Peyer's patch (tissue), 4 donors: ENCODE measurements at regions not wholly inside any gene's neighbourhood (a gene's known extent, or its start where the extent isn't known, plus 50 kb on each side); places are given as distances from the start of the nearest gene placed in this dataset.
"Not testable (repeated sequence)": the region's sequence is repeated elsewhere in the genome, so short reads cannot be mapped to it uniquely, and the experiment has no call there.

Experiments used
- DNase-seq, 3 donors: peaks; one replicate each; pipeline ENCODE4 v3.0.0-alpha.2; 2017 to 2019
- H3K27ac ChIP-seq, 4 donors: fragments of 200-600 bp; sonication (generic); one replicate each; pipeline ENCODE4 v1.5.1; 2016 to 2019
- H3K27me3 ChIP-seq, 2 donors: fragments of 200-600 bp; sonication (generic); one replicate each; pipeline ENCODE4 v1.5.1; 2019
- H3K36me3 ChIP-seq, 3 donors: fragments of 200-600 bp; sonication (generic); one replicate each; pipeline ENCODE4 v1.5.1; 2016 to 2019
- H3K4me1 ChIP-seq, 4 donors: fragments of 200-600 bp; sonication (generic); one replicate each; pipeline ENCODE4 v1.5.1; 2016 to 2019
- H3K4me3 ChIP-seq, 4 donors: fragments of 200-600 bp; sonication (generic); 1 replicate in 3 of 4; 2 replicates in 1 of 4; pipeline ENCODE4 v1.5.1; 2016 to 2019; ENCODE audit warnings: mild to moderate bottlenecking in 1 of 4
- H3K9me3 ChIP-seq, 4 donors: fragments of 200-600 bp; sonication (generic); one replicate each; pipeline ENCODE4 v1.5.1; 2016 to 2019; ENCODE audit warnings: mild to moderate bottlenecking in 1 of 4
- CTCF ChIP-seq, 6 experiments: fragments of 450-650 bp in 4 of 6; fragments of 200-600 bp in 2 of 6; sonication (generic) in 1 of 6; IDR thresholded peaks; one replicate each; pipeline ENCODE4 v1.5.1; 2017 to 2019; ENCODE audit warnings: antibody characterized with exemption in 6 of 6, mild to moderate bottlenecking in 3 of 6, moderate library complexity in 1 of 6
- POLR2A ChIP-seq, 2 donors: fragments of 450-650 bp; IDR thresholded peaks; one replicate each; pipeline ENCODE4 v1.5.1; 2017; ENCODE audit warnings: antibody characterized with exemption in 2 of 2, mild to moderate bottlenecking in 2 of 2, moderate library complexity in 2 of 2

GRCh38 chr15:20272422-20273184 is 269.0 kb downstream of the GOLGA6L6 start:
- peaks cover 0 to 15% (median 3%) of the 10 kb centered on the region in 4 donors for H3K9me3 ChIP-seq
- no peak for TF ChIP-seq POLR2A (IDR thresholded peaks at IDR 0.05)
- no peak for TF ChIP-seq CTCF (IDR thresholded peaks at IDR 0.05)

GRCh38 chr15:20271647-20272046 is 270.0 kb downstream of the GOLGA6L6 start:
- no peaks in the 10 kb centered on the region for H3K36me3 ChIP-seq
- H3K27ac ChIP-seq: no peak overlapping the region
- no peak for DNase-seq
- TF ChIP-seq CTCF (IDR thresholded peaks at IDR 0.05) (no peak), POLR2A (IDR thresholded peaks at IDR 0.05) (no peak)
- H3K4me3 ChIP-seq: no peak overlapping the region
- peaks cover 0 to 14% (median 3%) of the 10 kb centered on the region in 4 donors for H3K9me3 ChIP-seq
- H3K27me3 ChIP-seq: no peaks in the 10 kb centered on the region
- no peaks in the 10 kb centered on the region for H3K4me1 ChIP-seq

More at GRCh38 chr15:20272422-20273184, 269.0 kb downstream of the GOLGA6L6 start:
- Histone ChIP-seq H3K4me1 (no peaks in the 10 kb centered on the region), H3K36me3 (no peaks in the 10 kb centered on the region), H3K27me3 (no peaks in the 10 kb centered on the region), H3K27ac (no peak overlapping the region), H3K4me3 (no peak overlapping the region)
- DNase-seq: no peak

- peaks cover 0 to 11% (median 3%) of the 10 kb centered on the region in 4 donors for H3K9me3 ChIP-seq
These were observed 271.6 kb downstream of the GOLGA6L6 start for GRCh38 chr15:20269956-20270355.

GRCh38 chr15:20267996-20268395 is 273.6 kb downstream of the GOLGA6L6 start:
- DNase-seq, H3K4me1 ChIP-seq, H3K4me3 ChIP-seq, H3K27me3 ChIP-seq, H3K9me3 ChIP-seq, H3K36me3 ChIP-seq, H3K27ac ChIP-seq: not testable (repeated sequence)

More at GRCh38 chr15:20269956-20270355, 271.6 kb downstream of the GOLGA6L6 start:
- H3K4me1 ChIP-seq, H3K27ac ChIP-seq, H3K4me3 ChIP-seq, H3K36me3 ChIP-seq, H3K27me3 ChIP-seq, DNase-seq: not testable (repeated sequence)

- not testable (repeated sequence) for H3K9me3 ChIP-seq, H3K27ac ChIP-seq
These were observed 274.4 kb downstream of the GOLGA6L6 start for GRCh38 chr15:20267051-20267730.

GRCh38 chr15:20265710-20266109 is 275.9 kb downstream of the GOLGA6L6 start:
- H3K36me3 ChIP-seq, H3K9me3 ChIP-seq, H3K4me1 ChIP-seq, DNase-seq, H3K27me3 ChIP-seq, H3K27ac ChIP-seq, H3K4me3 ChIP-seq: not testable (repeated sequence)

More at GRCh38 chr15:20267051-20267730, 274.4 kb downstream of the GOLGA6L6 start:
- not testable (repeated sequence) for H3K4me1 ChIP-seq, DNase-seq, H3K36me3 ChIP-seq, H3K27me3 ChIP-seq, H3K4me3 ChIP-seq

GRCh38 chr15:20261321-20262280 is 280.0 kb downstream of the GOLGA6L6 start:
- H3K36me3 ChIP-seq, H3K4me3 ChIP-seq, H3K27me3 ChIP-seq, H3K9me3 ChIP-seq, H3K27ac ChIP-seq, DNase-seq, H3K4me1 ChIP-seq: not testable (repeated sequence)

GRCh38 chr15:20260650-20261049 is 280.9 kb downstream of the GOLGA6L6 start:
- H3K4me1 ChIP-seq, DNase-seq, H3K36me3 ChIP-seq, H3K27ac ChIP-seq, H3K9me3 ChIP-seq, H3K4me3 ChIP-seq, H3K27me3 ChIP-seq: not testable (repeated sequence)

GRCh38 chr15:20259559-20260190 is 281.9 kb downstream of the GOLGA6L6 start:
- not testable (repeated sequence) for DNase-seq, H3K9me3 ChIP-seq, H3K4me1 ChIP-seq, H3K36me3 ChIP-seq, H3K4me3 ChIP-seq, H3K27me3 ChIP-seq, H3K27ac ChIP-seq

GRCh38 chr15:20256394-20256793 is 285.2 kb downstream of the GOLGA6L6 start:
- H3K36me3 ChIP-seq, H3K27me3 ChIP-seq, H3K27ac ChIP-seq, H3K4me3 ChIP-seq, H3K9me3 ChIP-seq, DNase-seq, H3K4me1 ChIP-seq: not testable (repeated sequence)

GRCh38 chr15:20255641-20256040 is 286.0 kb downstream of the GOLGA6L6 start:
- H3K4me3 ChIP-seq, DNase-seq, H3K27me3 ChIP-seq, H3K36me3 ChIP-seq, H3K4me1 ChIP-seq, H3K9me3 ChIP-seq, H3K27ac ChIP-seq: not testable (repeated sequence)
